Glutamatergic neuron (in vitro differentiated cells): ENCODE measurements at regions not wholly inside any gene's neighbourhood (a gene's known extent, or its start where the extent isn't known, plus 50 kb on each side); places are given as distances from the start of the nearest gene placed in this dataset.

Experiments
- DNase-seq: peaks from one replicate; pipeline ENCODE4 v3.0.0; 2022
- H3K27ac Mint-ChIP-seq: one replicate; pipeline ENCODE4 v1.8.0; 2020; ENCODE audit warnings: mild to moderate bottlenecking, mixed read lengths, inconsistent platforms; ENCODE audit not compliant: unreplicated experiment
- H3K27me3 Mint-ChIP-seq: one replicate; pipeline ENCODE4 v1.8.0; 2020; ENCODE audit warnings: mild to moderate bottlenecking, moderate library complexity, mixed read lengths, inconsistent platforms; ENCODE audit not compliant: unreplicated experiment
- H3K36me3 Mint-ChIP-seq: one replicate; pipeline ENCODE4 v1.8.0; 2020; ENCODE audit warnings: mild to moderate bottlenecking, mixed read lengths, inconsistent platforms; ENCODE audit not compliant: unreplicated experiment
- H3K4me1 Mint-ChIP-seq: one replicate; pipeline ENCODE4 v1.8.0; 2020; ENCODE audit warnings: mild to moderate bottlenecking, low read depth, mixed read lengths, inconsistent platforms; ENCODE audit not compliant: unreplicated experiment
- H3K4me3 Mint-ChIP-seq: one replicate; pipeline ENCODE4 v1.8.0; 2020; ENCODE audit warnings: mild to moderate bottlenecking, mixed read lengths, inconsistent platforms; ENCODE audit not compliant: unreplicated experiment
- H3K9me3 Mint-ChIP-seq: one replicate; pipeline ENCODE4 v1.8.0; 2020; ENCODE audit warnings: mild to moderate bottlenecking, moderate library complexity, mixed read lengths, inconsistent platforms; ENCODE audit not compliant: unreplicated experiment
- CTCF ChIP-seq: fragments of 200-600 bp; sonication (generic); IDR thresholded peaks from one replicate; pipeline ENCODE4 v1.5.0; 2021; ENCODE audit not compliant: partially characterized antibody, unreplicated experiment

- TF ChIP-seq CTCF = no peak
- DNase-seq = no peak
- no peaks in the 10 kb centered on the region for H3K36me3 Mint-ChIP-seq
- no peaks in the 10 kb centered on the region for H3K27me3 Mint-ChIP-seq
- H3K9me3 Mint-ChIP-seq = peaks cover 4% of the 10 kb centered on the region
- H3K4me3 Mint-ChIP-seq = no peak overlapping the region
- H3K27ac Mint-ChIP-seq = no peak overlapping the region
- peaks cover 3% of the 10 kb centered on the region for H3K4me1 Mint-ChIP-seq
Observed at GRCh38 chr10:121417298-121417697, 180.9 kb downstream of the FGFR2 start.

GRCh38 chr10:121418126-121418777 lies 180.0 kb downstream of the FGFR2 start:
- Mint-ChIP-seq H3K27me3 (no peaks in the 10 kb centered on the region), H3K36me3 (no peaks in the 10 kb centered on the region), H3K4me3 (no peak overlapping the region), H3K27ac (no peak overlapping the region), H3K9me3 (peaks cover 2% of the 10 kb centered on the region), H3K4me1 (peaks cover 3% of the 10 kb centered on the region)
- no peak for DNase-seq
- no peak for TF ChIP-seq CTCF

- no peak for DNase-seq
- H3K27ac Mint-ChIP-seq = no peak overlapping the region
- peaks cover 3% of the 10 kb centered on the region for H3K4me1 Mint-ChIP-seq
- peaks cover 2% of the 10 kb centered on the region for H3K9me3 Mint-ChIP-seq
- no peak overlapping the region for H3K4me3 Mint-ChIP-seq
- H3K27me3 Mint-ChIP-seq = no peaks in the 10 kb centered on the region
- H3K36me3 Mint-ChIP-seq = peaks cover 4% of the 10 kb centered on the region
- no peak for TF ChIP-seq CTCF
Observed at GRCh38 chr10:121420006-121420405, 178.2 kb downstream of the FGFR2 start.

GRCh38 chr10:121422096-121422495 lies 176.1 kb downstream of the FGFR2 start:
- H3K27ac Mint-ChIP-seq = no peak overlapping the region
- no peaks in the 10 kb centered on the region for H3K27me3 Mint-ChIP-seq
- DNase-seq = no peak
- no peaks in the 10 kb centered on the region for H3K4me1 Mint-ChIP-seq
- H3K4me3 Mint-ChIP-seq = no peak overlapping the region
- H3K9me3 Mint-ChIP-seq = peaks cover 2% of the 10 kb centered on the region
- no peak for TF ChIP-seq CTCF
- H3K36me3 Mint-ChIP-seq = peaks cover 4% of the 10 kb centered on the region

- Mint-ChIP-seq H3K4me1 (no peaks in the 10 kb centered on the region), H3K27me3 (no peaks in the 10 kb centered on the region), H3K27ac (no peak overlapping the region), H3K36me3 (peaks cover 4% of the 10 kb centered on the region), H3K4me3 (no peak overlapping the region), H3K9me3 (peaks cover under 1% of the 10 kb centered on the region)
- DNase-seq = no peak
- no peak for TF ChIP-seq CTCF
Observed at GRCh38 chr10:121425623-121426022, 172.6 kb downstream of the FGFR2 start.
